ENCODE measurements at regions not wholly inside any gene's neighbourhood (a gene's known extent, or its start where the extent isn't known, plus 50 kb on each side); places are given as distances from the start of the nearest gene placed in this dataset.
"Not testable (repeated sequence)": the region's sequence is repeated elsewhere in the genome, so short reads cannot be mapped to it uniquely, and the experiment has no call there.

- no peak for TF ChIP-seq CTCF (IDR thresholded peaks at IDR 0.05; ENCODE audit: unreplicated experiment)
- H3K4me3 Mint-ChIP-seq = no peak overlapping the region
- H3K36me3 Mint-ChIP-seq = no peaks in the 10 kb centered on the region
- no peaks in the 10 kb centered on the region for H3K4me1 Mint-ChIP-seq
- H3K27ac Mint-ChIP-seq = no peak overlapping the region
- no peaks in the 10 kb centered on the region for H3K9me3 Mint-ChIP-seq
- DNase-seq (ENCODE audit: low spot score in 2 of 2, unreplicated experiment in 2 of 2) = no peak
- H3K27me3 Mint-ChIP-seq (ENCODE audit: low read depth) = no peaks in the 10 kb centered on the region
These were observed 971.7 kb upstream of the COX7C start for GRCh38 chr5:85646036-85646435.

GRCh38 chr5:85646641-85647040 lies 971.1 kb upstream of the COX7C start:
- no peaks in the 10 kb centered on the region for H3K27me3 Mint-ChIP-seq (ENCODE audit: low read depth)
- H3K9me3 Mint-ChIP-seq = no peaks in the 10 kb centered on the region
- H3K4me1 Mint-ChIP-seq = no peaks in the 10 kb centered on the region
- H3K4me3 Mint-ChIP-seq = no peak overlapping the region
- H3K27ac Mint-ChIP-seq = no peak overlapping the region
- TF ChIP-seq CTCF (IDR thresholded peaks at IDR 0.05; ENCODE audit: unreplicated experiment) = no peak
- H3K36me3 Mint-ChIP-seq = no peaks in the 10 kb centered on the region
- no peak for DNase-seq (ENCODE audit: low spot score in 2 of 2, unreplicated experiment in 2 of 2)

- Mint-ChIP-seq H3K27me3 (ENCODE audit: low read depth) (no peaks in the 10 kb centered on the region), H3K36me3 (no peaks in the 10 kb centered on the region), H3K27ac (no peak overlapping the region), H3K9me3 (no peaks in the 10 kb centered on the region), H3K4me1 (no peaks in the 10 kb centered on the region), H3K4me3 (no peak overlapping the region)
- DNase-seq (ENCODE audit: low spot score in 2 of 2, unreplicated experiment in 2 of 2) = no peak
- TF ChIP-seq CTCF (IDR thresholded peaks at IDR 0.05; ENCODE audit: unreplicated experiment) = no peak
These were observed 970.2 kb upstream of the COX7C start for GRCh38 chr5:85647349-85648127.

- Mint-ChIP-seq H3K9me3 (no peaks in the 10 kb centered on the region), H3K27ac (no peak overlapping the region), H3K4me3 (no peak overlapping the region)
These were observed 969.2 kb upstream of the COX7C start for GRCh38 chr5:85648495-85648894.

GRCh38 chr5:85651731-85652130 lies 966.0 kb upstream of the COX7C start:
- Mint-ChIP-seq H3K27ac (no peak overlapping the region), H3K36me3 (no peaks in the 10 kb centered on the region), H3K4me1 (no peaks in the 10 kb centered on the region), H3K4me3 (no peak overlapping the region), H3K27me3 (ENCODE audit: low read depth) (no peaks in the 10 kb centered on the region), H3K9me3 (peaks cover 17% of the 10 kb centered on the region)
- no peak for TF ChIP-seq CTCF (IDR thresholded peaks at IDR 0.05; ENCODE audit: unreplicated experiment)
- DNase-seq (ENCODE audit: low spot score in 2 of 2, unreplicated experiment in 2 of 2) = no peak

More at GRCh38 chr5:85648495-85648894, 969.2 kb upstream of the COX7C start:
- Mint-ChIP-seq H3K36me3 (no peaks in the 10 kb centered on the region), H3K4me1 (no peaks in the 10 kb centered on the region), H3K27me3 (ENCODE audit: low read depth) (no peaks in the 10 kb centered on the region)
- no peak for DNase-seq (ENCODE audit: low spot score in 2 of 2, unreplicated experiment in 2 of 2)
- no peak for TF ChIP-seq CTCF (IDR thresholded peaks at IDR 0.05; ENCODE audit: unreplicated experiment)

GRCh38 chr5:85654144-85654543 lies 963.6 kb upstream of the COX7C start:
- DNase-seq (ENCODE audit: low spot score in 2 of 2, unreplicated experiment in 2 of 2); H3K36me3 Mint-ChIP-seq; H3K27ac Mint-ChIP-seq; H3K4me1 Mint-ChIP-seq; H3K27me3 Mint-ChIP-seq (ENCODE audit: low read depth); H3K4me3 Mint-ChIP-seq: not testable (repeated sequence)
- H3K9me3 Mint-ChIP-seq = peaks cover 21% of the 10 kb centered on the region

All from mesothelial cell of epicardium (in vitro differentiated cells).